ENCODE measurements at regions not wholly inside any gene's neighbourhood (a gene's known extent, or its start where the extent isn't known, plus 50 kb on each side); places are given as distances from the start of the nearest gene placed in this dataset.

- no peak for DNase-seq (ENCODE audit: extremely low read depth, insufficient read length)
- Histone ChIP-seq H3K4me3 (replicated peaks; ENCODE audit: low read depth, low read length) (no peak overlapping the region), H3K36me3 (ENCODE audit: control insufficient read depth, insufficient read depth, low read length) (no peaks in the 10 kb centered on the region), H3K27me3 (replicated peaks; ENCODE audit: control insufficient read depth, insufficient read depth, low read length) (no peaks in the 10 kb centered on the region; the same call in 1 of the 2 replicates)
- TF ChIP-seq CTCF (IDR thresholded peaks at IDR 0.05; ENCODE audit: insufficient read depth, low read length, poor library complexity, severe bottlenecking): no peak
Measured at GRCh38 chr7:25578991-25579777, 350.9 kb upstream of the NPVF start.

DNA sequence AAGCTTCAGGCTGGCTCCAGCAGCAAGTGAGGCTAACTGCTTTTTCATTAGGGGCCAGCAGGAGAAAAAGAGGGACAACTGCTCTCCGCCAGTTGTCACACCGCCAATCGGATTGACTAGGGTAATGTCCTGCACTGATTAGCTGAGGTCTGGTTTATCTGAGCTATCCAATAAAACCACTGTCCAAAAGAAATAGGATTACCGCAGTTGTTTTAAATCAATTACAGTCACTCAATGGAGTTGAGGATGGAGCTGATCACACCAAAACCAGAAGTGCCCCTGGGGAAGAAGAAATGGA, 351.4 kb upstream of the NPVF start:
- no peak for DNase-seq (ENCODE audit: extremely low read depth, insufficient read length)
- H3K4me3 ChIP-seq (replicated peaks; ENCODE audit: low read depth, low read length): no peak overlapping the region
- TF ChIP-seq CTCF (IDR thresholded peaks at IDR 0.05; ENCODE audit: insufficient read depth, low read length, poor library complexity, severe bottlenecking): no peak

DNA sequence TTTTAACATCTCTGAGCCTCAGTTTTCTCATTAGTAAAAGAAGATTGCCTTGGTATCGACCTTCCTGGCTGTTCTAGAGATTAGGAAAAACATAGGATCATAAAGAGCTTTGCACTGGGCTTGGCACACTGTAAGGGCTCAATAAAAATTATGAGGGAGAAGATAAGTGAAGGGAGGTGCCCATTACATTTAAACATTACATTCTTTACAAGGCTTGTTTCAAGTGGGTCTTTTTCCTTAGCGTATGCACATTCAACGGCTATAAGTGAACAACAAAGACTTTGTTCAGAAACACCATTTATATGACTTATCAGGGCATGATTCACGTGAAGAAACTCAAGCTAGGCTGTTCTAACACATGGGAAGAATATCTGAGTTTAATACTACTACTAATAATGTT, 351.9 kb upstream of the NPVF start:
- no peak for TF ChIP-seq CTCF (IDR thresholded peaks at IDR 0.05; ENCODE audit: insufficient read depth, low read length, poor library complexity, severe bottlenecking)
- H3K27me3 ChIP-seq (replicated peaks; ENCODE audit: control insufficient read depth, insufficient read depth, low read length): no peaks in the 10 kb centered on the region; the same call in none of the 2 replicates
- no peak overlapping the region for H3K4me3 ChIP-seq (replicated peaks; ENCODE audit: low read depth, low read length)
- DNase-seq (ENCODE audit: extremely low read depth, insufficient read length): no peak
- H3K36me3 ChIP-seq (ENCODE audit: control insufficient read depth, insufficient read depth, low read length): no peaks in the 10 kb centered on the region

More for the DNA sequence above, 351.4 kb upstream of the NPVF start:
- H3K36me3 ChIP-seq (ENCODE audit: control insufficient read depth, insufficient read depth, low read length): no peaks in the 10 kb centered on the region
- no peaks in the 10 kb centered on the region; the same call in 1 of the 2 replicates for H3K27me3 ChIP-seq (replicated peaks; ENCODE audit: control insufficient read depth, insufficient read depth, low read length)

DNA sequence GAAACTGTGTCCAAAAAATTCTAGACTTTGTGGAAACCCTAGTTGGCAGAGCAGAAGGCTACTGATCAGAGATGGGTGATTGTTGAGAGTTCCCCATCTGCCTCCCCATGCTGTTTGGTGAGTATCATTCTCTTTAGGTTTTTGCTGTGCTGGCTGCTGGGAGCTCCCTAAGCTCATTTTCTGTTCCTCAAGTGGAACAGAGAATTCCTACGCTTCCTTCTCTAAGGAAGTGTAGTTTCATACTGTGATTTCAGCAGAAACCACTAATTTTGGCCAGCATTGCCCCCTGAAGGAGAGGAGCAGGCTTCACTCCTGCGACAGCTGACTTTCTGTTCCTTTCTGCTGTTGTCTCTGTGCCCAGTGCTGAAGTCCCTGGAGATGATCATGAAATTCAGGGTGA, 355.3 kb upstream of the NPVF start:
- H3K4me3 ChIP-seq (replicated peaks; ENCODE audit: low read depth, low read length): no peak overlapping the region
- no peak for DNase-seq (ENCODE audit: extremely low read depth, insufficient read length)
- no peaks in the 10 kb centered on the region for H3K36me3 ChIP-seq (ENCODE audit: control insufficient read depth, insufficient read depth, low read length)
- peaks cover 2% of the 10 kb centered on the region for H3K27me3 ChIP-seq (replicated peaks; ENCODE audit: control insufficient read depth, insufficient read depth, low read length)
- no peak for TF ChIP-seq CTCF (IDR thresholded peaks at IDR 0.05; ENCODE audit: insufficient read depth, low read length, poor library complexity, severe bottlenecking)

DNA sequence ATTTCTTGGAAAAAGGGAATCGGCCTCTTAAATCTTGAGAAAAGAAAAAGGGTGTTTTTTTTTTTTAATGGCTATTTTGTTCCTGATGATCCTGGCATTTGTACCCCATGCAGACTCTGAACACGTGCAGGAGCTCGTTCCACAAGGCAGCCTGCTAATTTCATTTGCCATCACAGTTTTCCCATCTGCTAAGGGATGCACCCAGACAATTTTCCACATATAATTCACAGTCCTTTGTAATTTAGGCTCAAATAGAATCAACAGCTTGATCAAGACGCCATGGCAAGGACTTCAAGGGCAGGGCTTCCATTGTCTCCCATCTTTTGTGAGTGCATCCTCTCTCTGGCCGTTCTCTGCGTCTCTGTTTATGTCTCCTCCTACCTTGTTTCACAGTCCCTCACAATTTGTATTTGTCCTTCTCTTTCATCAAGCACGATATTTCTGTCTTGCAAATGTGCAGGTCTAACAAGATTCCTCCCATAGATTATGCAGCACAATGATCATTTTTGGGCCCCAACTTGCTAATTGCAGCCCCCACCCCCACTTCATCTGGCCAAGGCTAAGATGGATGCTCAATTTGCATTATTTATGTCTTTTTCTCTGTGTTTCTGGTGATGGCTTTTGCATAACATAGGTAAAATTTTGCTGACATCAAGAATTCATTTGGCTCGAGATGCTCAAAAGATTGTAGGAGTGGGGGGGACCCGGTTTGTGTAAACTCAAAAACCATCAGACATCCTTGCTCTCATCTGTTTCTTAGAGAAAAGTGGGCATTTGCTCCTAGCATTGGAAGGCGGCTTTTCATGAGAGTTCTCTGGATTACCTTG, 356.0 kb upstream of the NPVF start:
- no peaks in the 10 kb centered on the region for H3K36me3 ChIP-seq (ENCODE audit: control insufficient read depth, insufficient read depth, low read length)
- TF ChIP-seq CTCF (IDR thresholded peaks at IDR 0.05; ENCODE audit: insufficient read depth, low read length, poor library complexity, severe bottlenecking): no peak
- H3K4me3 ChIP-seq (replicated peaks; ENCODE audit: low read depth, low read length): no peak overlapping the region
- peaks cover 2% of the 10 kb centered on the region for H3K27me3 ChIP-seq (replicated peaks; ENCODE audit: control insufficient read depth, insufficient read depth, low read length)
- no peak for DNase-seq (ENCODE audit: extremely low read depth, insufficient read length)

Data from GM06990 (cell line).